ENCODE measurements at regions not wholly inside any gene's neighbourhood (a gene's known extent, or its start where the extent isn't known, plus 50 kb on each side); places are given as distances from the start of the nearest gene placed in this dataset.

GRCh38 chr10:21175797-21176196 lies 278.7 kb upstream of the NEBL start:
- no peak overlapping the region for H3K27ac ChIP-seq

GRCh38 chr10:21174715-21175495 lies 277.8 kb upstream of the NEBL start:
- H3K27ac ChIP-seq, result peak overlapping the region; percentile 40

More at GRCh38 chr10:21175797-21176196, 278.7 kb upstream of the NEBL start:
- TF ChIP-seq CTCF (IDR thresholded peaks at IDR 0.05) (no peak), ZFX (IDR thresholded peaks at IDR 0.05; ENCODE audit: borderline replicate concordance) (no peak)

GRCh38 chr10:21173802-21174714 lies 276.9 kb upstream of the NEBL start:
- no peak for TF ChIP-seq ZFX (IDR thresholded peaks at IDR 0.05; ENCODE audit: borderline replicate concordance)
- H3K27ac ChIP-seq, result peak overlapping the region; percentile 40

More at GRCh38 chr10:21174715-21175495, 277.8 kb upstream of the NEBL start:
- TF ChIP-seq ZFX (IDR thresholded peaks at IDR 0.05; ENCODE audit: borderline replicate concordance) (no peak), CTCF (IDR thresholded peaks at IDR 0.05) (no peak)

GRCh38 chr10:21172930-21173801 lies 276.1 kb upstream of the NEBL start:
- peak overlapping the region; percentile 40 for H3K27ac ChIP-seq
- TF ChIP-seq ZFX (IDR thresholded peaks at IDR 0.05; ENCODE audit: borderline replicate concordance) (no peak), CTCF (IDR thresholded peaks at IDR 0.05) (peak; percentile 15)

GRCh38 chr10:21172542-21172929 lies 275.4 kb upstream of the NEBL start:
- no peak overlapping the region for H3K27ac ChIP-seq
- TF ChIP-seq CTCF (IDR thresholded peaks at IDR 0.05), result no peak
- TF ChIP-seq ZFX (IDR thresholded peaks at IDR 0.05; ENCODE audit: borderline replicate concordance), result no peak

GRCh38 chr10:21171936-21172541 lies 274.9 kb upstream of the NEBL start:
- no peak for TF ChIP-seq ZFX (IDR thresholded peaks at IDR 0.05; ENCODE audit: borderline replicate concordance)
- no peak for TF ChIP-seq CTCF (IDR thresholded peaks at IDR 0.05)
- H3K27ac ChIP-seq, result no peak overlapping the region
